ENCODE measurements at regions not wholly inside any gene's neighbourhood (a gene's known extent, or its start where the extent isn't known, plus 50 kb on each side); places are given as distances from the start of the nearest gene placed in this dataset.

DNA sequence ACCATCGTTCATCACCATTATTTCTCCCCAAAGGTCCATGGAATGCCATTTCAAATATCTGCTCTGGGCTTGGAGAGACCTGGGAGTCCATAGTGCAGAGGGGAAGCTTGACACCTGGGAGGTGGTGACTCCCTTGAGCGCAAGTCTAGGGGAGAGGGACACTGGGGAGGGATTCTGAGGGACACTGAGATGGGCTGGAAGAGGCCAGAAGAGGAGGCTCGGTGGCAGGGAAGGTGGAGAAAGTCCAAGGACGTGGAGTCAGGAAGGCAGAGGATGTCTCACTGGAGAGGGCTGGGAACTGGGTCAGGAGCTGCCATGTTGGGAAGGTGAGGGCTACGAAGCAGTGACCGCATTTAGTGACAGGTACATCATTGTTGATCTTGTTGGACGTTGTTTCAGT, 160.3 kb upstream of the MVB12B start:
- TF ChIP-seq EZH2 (IDR thresholded peaks at IDR 0.05) (no peak), POLR2AphosphoS5 (IDR thresholded peaks at IDR 0.05; ENCODE audit: borderline replicate concordance, low read depth, low read length) (no peak)

Measured in SK-N-MC (cell line).